Panc1 (cell line): ENCODE measurements at regions not wholly inside any gene's neighbourhood (a gene's known extent, or its start where the extent isn't known, plus 50 kb on each side); places are given as distances from the start of the nearest gene placed in this dataset.

ENCODE experiments used
- ATAC-seq: fragments of 200-7000 bp; cut with Tn5 transposase; 2 replicates; pipeline ENCODE4 v1.9.1; 2020; ENCODE audit warnings: mild to moderate bottlenecking, moderate library complexity
- BruUV-seq: library from RNA; stranded (reverse); fragments of 400-500 nt; replicated peaks from 2 replicates; lab custom pipeline; 2021; lab: Mats Ljungman, UMichigan
- CTCF ChIA-PET: fragments of 300-600 bp; sonication (Branson Sonifier 250); formaldehyde crosslinking; loops from one replicate; lab custom pipeline; 2022; ENCODE audit warnings: antibody characterized with exemption; lab: Charles Lee
- POLR2A ChIA-PET: fragments of 300-600 bp; sonication (Branson Sonifier 250); formaldehyde crosslinking; loops from one replicate; lab custom pipeline; 2022; ENCODE audit warnings: antibody characterized with exemption; lab: Charles Lee
- DNase-seq: peaks from one replicate; pipeline ENCODE4 v3.0.0-alpha.2; 2010; ENCODE audit warnings: low read depth, low spot score
- H3K27ac ChIP-seq: 2 replicates; pipeline ENCODE4 v1.5.1; 2011; ENCODE audit warnings: mild to moderate bottlenecking, low read length, inconsistent platforms
- H3K27me3 ChIP-seq: fragments of 200-500 bp; sonication (Bioruptor generic); 2 replicates; pipeline ENCODE4 v1.6.0; 2014; ENCODE audit warnings: low read length, inconsistent platforms; ENCODE audit not compliant: control insufficient read depth, insufficient read depth
- H3K36me3 ChIP-seq: fragments of 200-500 bp; sonication (Bioruptor generic); 2 replicates; pipeline ENCODE4 v1.5.1; 2014; ENCODE audit warnings: inconsistent platforms, mild to moderate bottlenecking, low read length, moderate library complexity; ENCODE audit not compliant: control insufficient read depth, insufficient read depth
- H3K4me1 ChIP-seq: 2 replicates; pipeline ENCODE4 v1.5.1; 2011; ENCODE audit warnings: inconsistent platforms, mild to moderate bottlenecking, low read length, moderate library complexity; ENCODE audit not compliant: control insufficient read depth, insufficient read depth
- H3K4me3 ChIP-seq, 2 experiments: 2 replicates each; pipeline ENCODE4 v1.5.1; 2011 to 2012; ENCODE audit warnings: low read depth in 2 of 2, low read length in 2 of 2, mild to moderate bottlenecking in 2 of 2, inconsistent platforms in 1 of 2, moderate library complexity in 1 of 2
- H3K9me3 ChIP-seq: fragments of 200-500 bp; sonication (Bioruptor generic); 2 replicates; pipeline ENCODE4 v1.5.1; 2014; ENCODE audit warnings: low read depth, mild to moderate bottlenecking, inconsistent platforms, low read length, moderate library complexity; ENCODE audit not compliant: control insufficient read depth, insufficient read depth
- CTCF ChIP-seq: fragments of 450-650 bp; IDR thresholded peaks from 2 replicates; pipeline ENCODE4 v1.5.1; 2017; ENCODE audit warnings: mild to moderate bottlenecking
- POLR2AphosphoS5 ChIP-seq: IDR thresholded peaks from 2 replicates; pipeline ENCODE4 v1.6.1; 2012; ENCODE audit warnings: mild to moderate bottlenecking, low read depth, low read length, moderate library complexity
- SIN3A ChIP-seq: IDR thresholded peaks from 2 replicates; pipeline ENCODE4 v1.6.1; 2012; ENCODE audit warnings: low read depth, mild to moderate bottlenecking, low read length, moderate library complexity, borderline replicate concordance; ENCODE audit not compliant: insufficient read depth
- TCF7L2 ChIP-seq: IDR thresholded peaks from 2 replicates; pipeline ENCODE4 v1.6.1; 2011; ENCODE audit warnings: mild to moderate bottlenecking, low read depth, low read length, inconsistent platforms
- in situ Hi-C: cut with HindIII; loops from 2 replicates; pipeline ENCODE4 v1.10.0; 2016; ENCODE audit warnings: low sequenced_read_pairs, low pct_unique_long_range_greater_than_20kb
- intact Hi-C: fragments of 100-400 bp; cut with micrococcal nuclease; formaldehyde crosslinking; loops from one replicate; pipeline ENCODE4 v1.10.0; 2022; ENCODE audit not compliant: unreplicated experiment
- TF ChIP-seq, protein P1 (sequence below), 2 experiments: IDR thresholded peaks; 2 replicates each; pipeline ENCODE4 v1.6.1; 2011 to 2012; ENCODE audit warnings: low read depth in 2 of 2, control low read depth in 1 of 2, low read length in 1 of 2, mild to moderate bottlenecking in 1 of 2, moderate library complexity in 1 of 2; ENCODE audit not compliant: insufficient read depth in 1 of 2

GRCh38 chr7:68691261-68692216 lies 906.7 kb upstream of the AUTS2 start:
- Histone ChIP-seq H3K27me3 (no peaks in the 10 kb centered on the region), H3K9me3 (no peaks in the 10 kb centered on the region), H3K4me1 (no peaks in the 10 kb centered on the region), H3K36me3 (no peaks in the 10 kb centered on the region), H3K4me3 (no peak overlapping the region), H3K27ac (no peak overlapping the region)
- ATAC-seq = no peak
- CTCF ChIA-PET = no interaction called here
- no peak for DNase-seq
- no peak for TF ChIP-seq CTCF
- no peak for TF ChIP-seq SIN3A
- TF ChIP-seq POLR2AphosphoS5 = no peak
- TF ChIP-seq, protein P1, sequence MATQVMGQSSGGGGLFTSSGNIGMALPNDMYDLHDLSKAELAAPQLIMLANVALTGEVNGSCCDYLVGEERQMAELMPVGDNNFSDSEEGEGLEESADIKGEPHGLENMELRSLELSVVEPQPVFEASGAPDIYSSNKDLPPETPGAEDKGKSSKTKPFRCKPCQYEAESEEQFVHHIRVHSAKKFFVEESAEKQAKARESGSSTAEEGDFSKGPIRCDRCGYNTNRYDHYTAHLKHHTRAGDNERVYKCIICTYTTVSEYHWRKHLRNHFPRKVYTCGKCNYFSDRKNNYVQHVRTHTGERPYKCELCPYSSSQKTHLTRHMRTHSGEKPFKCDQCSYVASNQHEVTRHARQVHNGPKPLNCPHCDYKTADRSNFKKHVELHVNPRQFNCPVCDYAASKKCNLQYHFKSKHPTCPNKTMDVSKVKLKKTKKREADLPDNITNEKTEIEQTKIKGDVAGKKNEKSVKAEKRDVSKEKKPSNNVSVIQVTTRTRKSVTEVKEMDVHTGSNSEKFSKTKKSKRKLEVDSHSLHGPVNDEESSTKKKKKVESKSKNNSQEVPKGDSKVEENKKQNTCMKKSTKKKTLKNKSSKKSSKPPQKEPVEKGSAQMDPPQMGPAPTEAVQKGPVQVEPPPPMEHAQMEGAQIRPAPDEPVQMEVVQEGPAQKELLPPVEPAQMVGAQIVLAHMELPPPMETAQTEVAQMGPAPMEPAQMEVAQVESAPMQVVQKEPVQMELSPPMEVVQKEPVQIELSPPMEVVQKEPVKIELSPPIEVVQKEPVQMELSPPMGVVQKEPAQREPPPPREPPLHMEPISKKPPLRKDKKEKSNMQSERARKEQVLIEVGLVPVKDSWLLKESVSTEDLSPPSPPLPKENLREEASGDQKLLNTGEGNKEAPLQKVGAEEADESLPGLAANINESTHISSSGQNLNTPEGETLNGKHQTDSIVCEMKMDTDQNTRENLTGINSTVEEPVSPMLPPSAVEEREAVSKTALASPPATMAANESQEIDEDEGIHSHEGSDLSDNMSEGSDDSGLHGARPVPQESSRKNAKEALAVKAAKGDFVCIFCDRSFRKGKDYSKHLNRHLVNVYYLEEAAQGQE (IDR thresholded peaks at IDR 0.05; ENCODE audit: insufficient read depth in 1 of 2, low read depth in 2 of 2, low read length in 1 of 2) = no peak
- in situ Hi-C loops (no loop called here), intact Hi-C loops (no loop called here)
- BruUV-seq = no TSS peak
- POLR2A ChIA-PET = no interaction called here

- H3K4me3 ChIP-seq = no peak overlapping the region
- H3K27me3 ChIP-seq = no peaks in the 10 kb centered on the region
- intact Hi-C loops = no loop called here
- DNase-seq (no peak), ATAC-seq (no peak)
- ChIA-PET CTCF (no interaction called here), POLR2A (no interaction called here)
- no TSS peak for BruUV-seq
- no peak overlapping the region for H3K27ac ChIP-seq
- TF ChIP-seq CTCF (no peak), POLR2AphosphoS5 (no peak), SIN3A (no peak), TCF7L2 (no peak)
- TF ChIP-seq, protein P1 (IDR thresholded peaks at IDR 0.05; ENCODE audit: insufficient read depth in 1 of 2, low read depth in 2 of 2, low read length in 1 of 2) = no peak
- in situ Hi-C loops = no loop called here
- no peaks in the 10 kb centered on the region for H3K36me3 ChIP-seq
- no peaks in the 10 kb centered on the region for H3K9me3 ChIP-seq
- H3K4me1 ChIP-seq = no peaks in the 10 kb centered on the region
Measured at GRCh38 chr7:68692511-68692910, 905.8 kb upstream of the AUTS2 start.
